Stimulated activated CD4-positive, alpha-beta T cell treated with anti-CD3 and anti-CD28 coated beads, Interleukin-15, amount 100 ng/mL, for 48 hours (primary cell): ENCODE measurements at regions not wholly inside any gene's neighbourhood (a gene's known extent, or its start where the extent isn't known, plus 50 kb on each side); places are given as distances from the start of the nearest gene placed in this dataset.
"Not testable (repeated sequence)": the region's sequence is repeated elsewhere in the genome, so short reads cannot be mapped to it uniquely, and the experiment has no call there.

ENCODE experiments used
- DNase-seq, 2 donors: peaks; one replicate each; pipeline ENCODE4 v3.0.0-alpha.2; 2020; ENCODE audit warnings: low read depth in 2 of 2

DNA sequence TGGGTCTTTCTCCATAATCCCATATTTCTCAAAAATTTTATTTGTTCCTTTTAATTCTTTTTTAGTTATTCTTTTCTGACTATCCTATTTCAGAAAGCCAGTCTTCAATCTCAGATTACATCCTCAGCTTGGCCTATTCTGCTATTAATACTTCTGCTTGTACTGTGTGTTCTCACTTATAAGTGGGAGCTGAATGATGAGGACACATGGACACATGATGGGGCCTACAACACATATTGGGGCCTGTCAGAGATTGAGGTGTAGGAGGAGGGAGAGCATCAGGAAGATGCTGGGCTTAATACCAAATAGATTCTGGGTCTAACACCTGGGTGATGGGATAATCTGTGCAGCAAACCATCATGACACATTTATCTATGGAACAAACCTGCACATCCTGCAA is 82.3 kb downstream of the MAGEE1 start:
- no peak for DNase-seq

DNA sequence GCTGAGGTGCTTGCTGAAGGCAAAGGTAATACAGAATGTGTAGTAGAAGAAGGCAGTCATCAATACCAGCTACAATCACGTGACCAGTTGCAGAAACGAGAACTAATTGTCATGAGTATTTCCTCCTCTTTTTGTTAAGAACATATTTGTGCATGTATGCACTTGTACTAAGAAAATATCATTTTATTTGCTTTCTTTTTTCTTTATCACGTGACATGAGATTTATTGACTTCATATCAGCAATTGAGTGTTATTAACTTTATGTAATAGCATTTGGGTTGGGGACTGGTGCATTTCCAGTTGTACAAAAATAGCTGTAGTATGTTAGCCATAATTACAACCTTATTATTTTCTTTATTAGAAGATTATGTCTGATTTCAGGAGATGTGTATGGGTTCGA is 90.0 kb downstream of the MAGEE1 start:
- DNase-seq, result no peak

DNA sequence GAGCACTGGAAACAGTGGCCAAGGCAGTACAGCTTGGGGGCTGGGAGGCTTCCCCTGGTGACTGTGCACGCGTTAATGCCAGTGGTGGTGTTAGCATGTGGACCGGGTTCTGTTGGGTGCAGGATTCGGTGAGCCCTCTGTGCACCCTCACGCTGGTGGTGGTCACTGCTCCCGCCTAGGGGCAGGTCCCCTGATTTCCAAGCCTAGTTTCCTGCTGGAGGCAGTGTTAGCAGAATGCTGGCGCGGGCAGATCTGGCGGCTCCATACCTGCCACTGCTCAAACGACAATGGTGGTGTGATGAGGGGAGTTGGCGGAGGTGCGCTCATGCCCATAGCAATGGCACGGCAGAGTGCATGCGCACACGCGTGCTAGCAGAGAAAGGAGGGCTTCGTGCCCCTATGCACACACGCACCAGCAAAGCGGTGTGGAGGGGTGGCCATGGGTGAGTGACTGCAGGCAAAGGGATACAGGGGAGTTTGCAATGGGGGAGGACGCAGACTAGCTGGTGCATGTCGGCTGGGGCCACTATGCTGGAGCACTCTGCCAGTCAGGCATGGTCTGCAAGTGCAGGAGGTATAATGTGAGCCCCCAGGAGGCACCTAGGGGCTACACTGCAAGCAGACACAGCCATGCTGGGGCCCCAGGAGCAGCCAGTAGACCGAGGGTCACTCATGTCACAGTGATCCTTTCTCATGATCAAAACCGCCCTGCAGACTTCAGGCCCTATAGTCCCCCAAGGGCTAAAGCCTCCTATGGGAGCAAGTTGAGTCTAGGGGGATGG is 93.0 kb downstream of the MAGEE1 start:
- no peak for DNase-seq

DNA sequence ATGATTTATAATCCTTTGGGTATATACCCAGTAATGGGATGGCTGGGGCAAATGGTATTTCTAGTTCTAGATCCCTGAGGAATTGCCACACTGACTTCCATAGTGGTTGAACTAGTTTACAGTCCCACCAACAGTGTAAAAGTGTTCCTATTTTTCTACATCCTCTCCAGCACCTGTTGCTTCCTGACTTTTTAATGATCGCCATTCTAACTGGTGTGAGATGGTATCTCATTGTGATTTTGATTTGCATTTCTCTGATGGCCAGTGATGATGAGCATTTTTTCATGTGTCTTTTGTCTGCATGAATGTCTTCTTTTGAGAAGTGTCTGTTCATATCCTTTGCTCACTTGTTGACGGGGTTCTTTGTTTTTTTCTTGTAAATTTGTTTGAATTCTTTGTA is 108.2 kb downstream of the MAGEE1 start:
- DNase-seq, result not testable (repeated sequence)

DNA sequence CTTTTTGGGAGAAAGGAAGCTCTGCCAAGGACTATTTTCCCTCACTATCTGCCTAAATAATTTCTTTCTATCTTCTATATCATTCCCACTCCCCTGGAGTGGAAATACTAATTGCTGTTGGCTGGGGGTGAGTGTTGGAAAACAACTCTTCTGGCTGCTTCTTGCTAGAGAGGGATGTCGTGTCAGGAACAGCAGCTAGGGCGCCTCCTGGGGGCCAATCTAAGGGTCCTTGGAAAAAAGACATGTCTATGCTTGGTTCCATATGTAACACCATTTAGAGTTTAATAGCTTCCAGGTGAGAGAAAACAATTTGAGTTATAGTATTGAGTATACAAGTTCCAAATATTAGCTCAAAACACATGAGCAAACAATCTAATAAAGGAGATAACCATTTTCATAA is 111.3 kb downstream of the MAGEE1 start:
- no peak for DNase-seq

DNA sequence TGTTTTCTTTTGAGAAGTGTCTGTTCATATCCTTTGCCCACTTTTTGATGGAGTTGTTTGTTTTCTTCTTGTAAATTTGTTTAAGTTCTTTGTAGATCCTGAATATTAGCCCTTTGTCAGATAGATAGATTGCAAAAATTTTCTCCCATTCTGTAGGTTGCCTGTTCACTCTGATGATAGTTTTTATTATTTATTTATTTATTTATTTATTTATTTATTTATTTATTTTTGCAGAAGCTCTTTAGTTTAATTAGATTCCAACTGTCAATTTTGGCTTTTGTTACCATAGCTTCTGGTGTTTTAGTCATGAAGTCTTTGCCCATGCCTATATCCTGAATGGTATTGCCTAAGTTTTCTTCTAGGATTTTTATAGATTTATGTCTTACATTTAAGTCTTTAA is 115.9 kb downstream of the MAGEE1 start:
- not testable (repeated sequence) for DNase-seq

DNA sequence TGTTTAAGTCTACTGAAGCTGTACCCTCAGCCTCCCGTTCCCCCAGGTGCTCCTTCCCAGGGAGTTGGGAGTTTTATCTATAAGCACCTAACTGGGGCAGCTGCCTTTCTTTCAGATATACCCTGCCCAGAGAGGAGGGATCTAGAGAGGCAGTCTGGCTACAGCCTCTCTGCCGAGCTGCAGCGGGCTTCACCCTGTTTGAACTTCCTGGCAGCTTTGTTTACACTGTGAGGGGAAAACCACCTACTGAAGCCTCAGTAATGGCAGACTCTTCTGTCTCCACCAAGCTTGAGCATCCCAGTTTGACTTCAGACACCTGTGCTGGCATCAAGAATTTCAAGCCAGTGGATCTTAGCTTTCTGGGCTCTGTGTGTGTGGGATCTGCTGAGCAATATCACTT is 122.5 kb downstream of the MAGEE1 start:
- no peak for DNase-seq

DNA sequence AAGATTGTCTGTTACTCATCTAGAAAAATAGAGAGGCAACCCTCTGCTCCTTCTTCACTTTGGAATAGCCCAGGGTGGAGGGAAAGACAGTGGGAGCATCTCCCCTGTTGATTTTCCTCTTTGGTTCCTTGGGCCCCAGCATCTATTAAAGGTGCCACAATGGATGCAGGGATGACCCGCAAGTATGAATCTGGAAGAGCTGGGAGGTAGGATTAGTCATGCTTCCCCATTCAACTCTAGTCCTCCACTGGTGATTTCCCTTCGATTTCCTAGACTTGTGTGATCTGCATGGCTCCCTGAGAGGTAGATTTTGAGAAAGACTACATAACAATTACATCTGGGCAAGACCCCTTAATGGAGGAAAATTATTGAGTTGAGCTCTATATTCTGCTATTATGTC is 127.8 kb downstream of the MAGEE1 start:
- no peak for DNase-seq

DNA sequence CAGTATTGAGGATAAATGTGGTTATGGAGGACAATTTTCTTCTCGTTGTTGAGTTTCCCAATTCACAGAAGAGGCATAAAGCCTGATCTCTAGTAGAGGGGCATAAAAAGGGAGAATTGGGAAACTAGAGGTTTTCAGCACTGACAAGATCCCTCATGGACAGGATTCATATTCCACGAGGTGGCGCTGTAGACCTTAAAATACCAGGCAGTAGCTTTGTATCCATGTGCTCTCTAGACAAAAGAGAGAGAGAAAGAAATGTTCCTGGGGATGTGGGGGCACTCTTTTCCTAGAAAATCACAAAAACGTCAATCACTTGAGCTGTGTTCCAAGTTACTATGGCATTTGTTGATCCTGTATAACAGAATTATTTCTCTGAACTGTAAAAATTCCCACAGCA is 128.3 kb downstream of the MAGEE1 start:
- peak in 1 of 2 donors; percentile 11 for DNase-seq

DNA sequence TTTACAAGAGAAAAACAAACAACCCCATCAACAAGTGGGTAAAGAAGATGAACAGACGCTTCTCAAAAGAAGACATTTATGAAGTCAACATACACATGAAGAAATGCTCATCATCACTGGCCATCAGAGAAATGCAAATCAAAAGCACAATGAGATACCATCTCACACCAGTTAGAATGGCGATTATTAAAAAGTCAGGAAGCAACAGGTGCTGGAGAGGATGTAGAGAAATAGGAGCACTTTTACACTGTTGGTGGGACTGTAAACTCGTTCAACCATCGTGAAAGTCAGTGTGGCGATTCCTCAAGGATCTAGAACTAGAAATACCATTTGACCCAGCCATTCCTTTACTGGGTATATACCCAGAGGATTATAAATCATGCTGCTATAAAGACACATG is 137.3 kb downstream of the MAGEE1 start:
- not testable (repeated sequence) for DNase-seq

DNA sequence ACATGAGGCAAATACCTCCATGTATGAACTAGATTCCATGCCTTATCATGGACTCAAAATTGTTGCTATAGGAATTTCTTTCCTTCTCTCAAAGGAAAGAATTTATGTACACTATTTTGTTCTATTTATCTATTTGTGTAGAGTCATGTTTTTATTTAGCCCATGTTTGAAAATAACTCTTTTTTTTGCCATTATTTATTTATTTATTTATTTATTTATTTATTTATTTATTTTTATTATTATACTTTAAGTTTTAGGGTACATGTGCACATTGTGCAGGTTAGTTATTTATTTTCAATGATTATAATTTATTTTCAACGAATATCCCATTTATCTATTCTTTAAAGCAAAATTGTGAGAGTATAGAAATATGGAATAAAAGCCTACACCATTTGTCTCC is 177.9 kb downstream of the MAGEE1 start:
- DNase-seq, result no peak

DNA sequence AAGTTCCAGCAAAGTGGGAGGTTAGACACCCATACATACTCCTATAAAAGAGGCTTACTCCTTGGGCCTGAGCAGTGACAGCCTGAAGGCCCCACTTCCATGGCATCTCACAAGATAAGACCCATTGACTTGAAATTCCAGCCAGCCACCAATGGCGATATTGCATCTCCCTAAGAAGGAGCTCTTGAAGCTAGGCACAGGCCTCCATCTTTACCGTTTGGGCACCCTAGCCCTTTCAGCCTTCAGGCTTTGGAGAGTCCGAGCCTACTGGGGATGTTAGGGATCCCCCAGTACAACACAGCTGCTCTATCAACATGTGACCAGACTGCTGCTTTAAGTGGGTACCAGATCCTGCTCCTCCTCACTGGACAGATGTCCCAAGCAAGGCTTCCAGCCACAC is 189.5 kb downstream of the MAGEE1 start:
- DNase-seq, result no peak

DNA sequence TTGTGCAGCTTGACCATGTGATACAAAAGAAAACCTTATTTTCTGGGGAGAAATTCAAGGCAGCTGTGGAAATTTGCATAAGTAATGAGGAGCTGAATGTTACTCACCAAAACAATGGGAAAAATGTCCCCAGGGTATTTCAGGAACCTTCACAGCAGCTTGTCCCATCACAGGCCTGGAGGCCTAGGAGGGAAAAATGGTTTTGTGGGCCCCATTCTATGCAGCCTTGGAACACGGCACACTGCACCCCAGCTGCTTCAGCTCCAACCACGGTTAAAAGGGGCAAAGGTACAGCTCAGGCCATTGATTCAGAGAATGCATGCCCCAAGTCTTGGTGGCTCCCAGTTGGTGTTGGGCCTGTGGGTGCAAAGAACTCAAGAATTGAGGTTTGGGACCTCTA is 216.1 kb downstream of the MAGEE1 start:
- no peak for DNase-seq

DNA sequence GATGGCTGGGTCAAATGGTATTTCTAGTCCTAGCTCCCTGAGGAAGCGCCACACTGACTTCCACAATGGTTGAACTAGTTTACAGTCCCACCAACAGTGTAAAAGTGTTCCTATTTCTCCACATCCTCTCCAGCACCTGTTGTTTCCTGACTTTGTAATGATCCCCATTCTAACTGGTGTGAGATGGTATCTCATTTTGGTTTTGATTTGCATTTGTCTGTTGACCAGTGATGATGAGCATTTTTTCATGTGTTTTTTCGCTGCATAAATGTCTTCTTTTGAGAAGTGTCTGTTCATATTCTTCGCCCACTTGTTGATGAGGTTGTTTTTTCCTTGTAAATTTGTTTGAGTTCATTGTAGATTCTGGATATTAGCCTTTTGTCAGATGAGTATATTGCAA is 223.9 kb downstream of the MAGEE1 start:
- not testable (repeated sequence) for DNase-seq

DNA sequence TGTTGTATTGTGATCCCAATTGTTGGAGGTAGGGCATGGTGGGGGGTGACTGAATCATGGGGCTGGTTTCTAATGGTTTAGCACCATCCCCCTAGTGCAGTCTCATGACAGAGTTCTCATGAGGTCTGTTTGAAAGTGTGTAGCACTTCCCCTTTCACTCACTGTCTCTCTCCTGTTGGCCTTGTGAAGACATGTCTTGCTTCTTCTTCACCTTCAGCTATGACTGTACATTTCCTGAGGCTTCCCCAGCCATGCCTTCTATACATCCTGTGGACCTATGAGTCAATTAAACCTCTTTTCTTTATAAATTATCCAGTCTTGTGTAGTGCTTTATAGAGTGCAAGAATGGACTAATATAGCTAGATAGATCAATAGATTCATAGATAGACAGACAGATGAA is 230.0 kb downstream of the MAGEE1 start:
- DNase-seq, result no peak
